ENCODE measurements at regions not wholly inside any gene's neighbourhood (a gene's known extent, or its start where the extent isn't known, plus 50 kb on each side); places are given as distances from the start of the nearest gene placed in this dataset.

- no peak for TF ChIP-seq CTCF (conservative IDR thresholded peaks at IDR 0.05; ENCODE audit: low read length)
- no peak for TF ChIP-seq EZH2phosphoT487 (IDR thresholded peaks at IDR 0.05; ENCODE audit: borderline replicate concordance)
Observed at GRCh38 chr6:79375635-79376337, 141.3 kb upstream of the HMGN3 start.
